ENCODE measurements at regions not wholly inside any gene's neighbourhood (a gene's known extent, or its start where the extent isn't known, plus 50 kb on each side); places are given as distances from the start of the nearest gene placed in this dataset.

- H3K9me2 ChIP-seq (replicated peaks; ENCODE audit: insufficient read depth): no peaks in the 10 kb centered on the region
- H3K79me2 ChIP-seq: no peaks in the 10 kb centered on the region
- H4K20me1 ChIP-seq (ENCODE audit: insufficient read depth, poor library complexity, severe bottlenecking): no peaks in the 10 kb centered on the region
- no peak overlapping the region for H3K4me3 ChIP-seq
- WGBS (ENCODE audit: low lambda C conversion rate, missing lambda C conversion rate): 90% methylated on average over 4 of the region's 4 CpGs
- H3K9me3 ChIP-seq (ENCODE audit: low read depth): no peaks in the 10 kb centered on the region
- no peak overlapping the region for H2AFZ ChIP-seq
- no peak overlapping the region for H3K4me2 ChIP-seq
- no peak for DNase-seq (ENCODE audit: low spot score)
- no peaks in the 10 kb centered on the region for H3K36me3 ChIP-seq (replicated peaks; ENCODE audit: insufficient read depth, low read depth)
- H3K4me1 ChIP-seq (ENCODE audit: insufficient read depth): no peaks in the 10 kb centered on the region
- no peaks in the 10 kb centered on the region for H3K27me3 ChIP-seq
- TF ChIP-seq EZH2 (IDR thresholded peaks at IDR 0.05; ENCODE audit: borderline replicate concordance): no peak
- no peak for TF ChIP-seq CTCF (IDR thresholded peaks at IDR 0.05; ENCODE audit: poor library complexity)
- H3K27ac ChIP-seq: no peak overlapping the region
Measured at GRCh38 chr18:30500240-30500945, 542.1 kb downstream of the DSC3 start.

- WGBS (ENCODE audit: low lambda C conversion rate, missing lambda C conversion rate): 94% methylated on average over 2 of the region's 2 CpGs
Measured at GRCh38 chr18:30499721-30500120, 542.8 kb downstream of the DSC3 start.

GRCh38 chr18:30492552-30493129 lies 549.9 kb downstream of the DSC3 start:
- TF ChIP-seq EZH2phosphoT487 (IDR thresholded peaks at IDR 0.05; ENCODE audit: low read depth, severe bottlenecking, unreplicated experiment) (no peak), CTCF (IDR thresholded peaks at IDR 0.05; ENCODE audit: poor library complexity) (no peak), EZH2 (IDR thresholded peaks at IDR 0.05; ENCODE audit: borderline replicate concordance) (no peak)
- H3K9me3 ChIP-seq (ENCODE audit: low read depth): no peaks in the 10 kb centered on the region
- H3K27me3 ChIP-seq: no peaks in the 10 kb centered on the region
- no peaks in the 10 kb centered on the region for H3K79me2 ChIP-seq
- H3K27ac ChIP-seq: no peak overlapping the region
- H3K9me2 ChIP-seq (replicated peaks; ENCODE audit: insufficient read depth): no peaks in the 10 kb centered on the region
- H3K36me3 ChIP-seq (replicated peaks; ENCODE audit: insufficient read depth, low read depth): no peaks in the 10 kb centered on the region
- H2AFZ ChIP-seq: no peak overlapping the region
- no peak overlapping the region for H3K4me3 ChIP-seq
- H3K4me1 ChIP-seq (ENCODE audit: insufficient read depth): no peaks in the 10 kb centered on the region
- DNase-seq (ENCODE audit: low spot score): no peak
- no peak overlapping the region for H3K4me2 ChIP-seq
- no peaks in the 10 kb centered on the region for H4K20me1 ChIP-seq (ENCODE audit: insufficient read depth, poor library complexity, severe bottlenecking)
- WGBS (ENCODE audit: low lambda C conversion rate, missing lambda C conversion rate): 90% methylated on average over 4 of the region's 4 CpGs

More at GRCh38 chr18:30499721-30500120, 542.8 kb downstream of the DSC3 start:
- H3K79me2 ChIP-seq: no peaks in the 10 kb centered on the region
- H3K4me3 ChIP-seq: no peak overlapping the region
- H3K27ac ChIP-seq: no peak overlapping the region
- no peaks in the 10 kb centered on the region for H3K4me1 ChIP-seq (ENCODE audit: insufficient read depth)
- H3K4me2 ChIP-seq: no peak overlapping the region
- H3K9me2 ChIP-seq (replicated peaks; ENCODE audit: insufficient read depth): no peaks in the 10 kb centered on the region
- no peaks in the 10 kb centered on the region for H3K27me3 ChIP-seq
- no peak for TF ChIP-seq EZH2 (IDR thresholded peaks at IDR 0.05; ENCODE audit: borderline replicate concordance)
- no peak for TF ChIP-seq EZH2phosphoT487 (IDR thresholded peaks at IDR 0.05; ENCODE audit: low read depth, severe bottlenecking, unreplicated experiment)
- no peak for TF ChIP-seq CTCF (IDR thresholded peaks at IDR 0.05; ENCODE audit: poor library complexity)
- no peaks in the 10 kb centered on the region for H3K36me3 ChIP-seq (replicated peaks; ENCODE audit: insufficient read depth, low read depth)
- no peak overlapping the region for H2AFZ ChIP-seq
- no peak for DNase-seq (ENCODE audit: low spot score)
- no peaks in the 10 kb centered on the region for H3K9me3 ChIP-seq (ENCODE audit: low read depth)
- H4K20me1 ChIP-seq (ENCODE audit: insufficient read depth, poor library complexity, severe bottlenecking): no peaks in the 10 kb centered on the region

All from hepatocyte (in vitro differentiated cells).